H9 (cell line): ENCODE measurements at regions not wholly inside any gene's neighbourhood (a gene's known extent, or its start where the extent isn't known, plus 50 kb on each side); places are given as distances from the start of the nearest gene placed in this dataset.

Source experiments
- DNase-seq: peaks from one replicate; pipeline ENCODE4 v3.0.0-alpha.2; 2017
- H2AFZ ChIP-seq: one replicate; pipeline ENCODE4 v1.6.1; 2013; ENCODE audit warnings: mild to moderate bottlenecking, low read length, control low read depth, moderate library complexity
- H2AK5ac ChIP-seq: 2 replicates; pipeline ENCODE4 v1.6.1; 2013; ENCODE audit warnings: low read length, control low read depth, mixed read lengths; ENCODE audit not compliant: insufficient read length
- H2BK120ac ChIP-seq: one replicate; pipeline ENCODE4 v1.6.1; 2013; ENCODE audit warnings: low read depth, mild to moderate bottlenecking, low read length, control low read depth, inconsistent platforms; ENCODE audit not compliant: poor library complexity, severe bottlenecking
- H2BK12ac ChIP-seq: 2 replicates; pipeline ENCODE4 v1.6.1; 2013; ENCODE audit warnings: low read length, control low read depth, mixed read lengths, low read depth; ENCODE audit not compliant: insufficient read length
- H2BK15ac ChIP-seq: 2 replicates; pipeline ENCODE4 v1.6.1; 2013; ENCODE audit warnings: low read depth, low read length, control low read depth
- H2BK20ac ChIP-seq: one replicate; pipeline ENCODE4 v1.6.1; 2013; ENCODE audit warnings: low read depth, mild to moderate bottlenecking, low read length, control low read depth, inconsistent platforms; ENCODE audit not compliant: poor library complexity, severe bottlenecking
- H2BK5ac ChIP-seq: 2 replicates; pipeline ENCODE4 v1.6.1; 2013; ENCODE audit warnings: low read length, control low read depth, mixed read lengths; ENCODE audit not compliant: insufficient read length
- H3K14ac ChIP-seq: 2 replicates; pipeline ENCODE4 v1.6.1; 2013; ENCODE audit warnings: low read length, control low read depth; ENCODE audit not compliant: insufficient read depth
- H3K18ac ChIP-seq: 2 replicates; pipeline ENCODE4 v1.6.1; 2013; ENCODE audit warnings: low read depth, mild to moderate bottlenecking, mixed read lengths, low read length, control low read depth; ENCODE audit not compliant: insufficient read length
- H3K23ac ChIP-seq: 2 replicates; pipeline ENCODE4 v1.6.1; 2013; ENCODE audit warnings: low read length, control low read depth, mixed read lengths, low read depth; ENCODE audit not compliant: insufficient read length
- H3K23me2 ChIP-seq: 2 replicates; pipeline ENCODE4 v1.6.1; 2013; ENCODE audit warnings: low read depth, mild to moderate bottlenecking, mixed read lengths, low read length, control low read depth; ENCODE audit not compliant: insufficient read length, poor library complexity, severe bottlenecking
- H3K27ac ChIP-seq: 2 replicates; pipeline ENCODE4 v1.5.1; 2013; ENCODE audit warnings: low read length, control low read depth, mixed read lengths, low read depth; ENCODE audit not compliant: insufficient read length
- H3K27me3 ChIP-seq: 2 replicates; pipeline ENCODE4 v1.6.1; 2013; ENCODE audit warnings: low read length, control low read depth, inconsistent platforms; ENCODE audit not compliant: insufficient read depth
- H3K4ac ChIP-seq: 2 replicates; pipeline ENCODE4 v1.6.1; 2013; ENCODE audit warnings: low read depth, mild to moderate bottlenecking, control low read depth, inconsistent platforms, low read length, moderate library complexity
- H3K4me1 ChIP-seq: 2 replicates; pipeline ENCODE4 v1.6.1; 2013; ENCODE audit warnings: low read length, control low read depth, inconsistent platforms; ENCODE audit not compliant: insufficient read depth
- H3K4me2 ChIP-seq: 2 replicates; pipeline ENCODE4 v1.6.1; 2013; ENCODE audit warnings: low read length, control low read depth, mixed read lengths; ENCODE audit not compliant: insufficient read length, insufficient read depth
- H3K56ac ChIP-seq: 2 replicates; pipeline ENCODE4 v1.6.1; 2013; ENCODE audit warnings: low read depth, mild to moderate bottlenecking, mixed read lengths, low read length, control low read depth; ENCODE audit not compliant: insufficient read length
- H3K79me1 ChIP-seq: 2 replicates; pipeline ENCODE4 v1.6.1; 2013; ENCODE audit warnings: low read depth, mild to moderate bottlenecking, moderate library complexity, low read length, control low read depth, inconsistent platforms; ENCODE audit not compliant: insufficient read depth, poor library complexity, severe bottlenecking
- H3K79me2 ChIP-seq: 2 replicates; pipeline ENCODE4 v1.6.1; 2013; ENCODE audit warnings: low read length, control low read depth, inconsistent platforms; ENCODE audit not compliant: insufficient read depth
- H3K9ac ChIP-seq: 2 replicates; pipeline ENCODE4 v1.6.1; 2013; ENCODE audit warnings: low read length, control low read depth, mixed read lengths; ENCODE audit not compliant: insufficient read length; ENCODE audit errors: extremely low read depth
- H3K9me3 ChIP-seq: one replicate; pipeline ENCODE4 v1.6.1; 2013; ENCODE audit warnings: low read depth, low read length, inconsistent platforms; ENCODE audit not compliant: control insufficient read depth
- H3T11ph ChIP-seq: one replicate; pipeline ENCODE4 v1.6.1; 2013; ENCODE audit warnings: mild to moderate bottlenecking, low read length, control low read depth, inconsistent platforms
- H4K20me1 ChIP-seq: one replicate; pipeline ENCODE4 v1.6.1; 2013; ENCODE audit not compliant: control insufficient read depth, insufficient read length, insufficient read depth
- H4K5ac ChIP-seq: 2 replicates; pipeline ENCODE4 v1.6.1; 2013; ENCODE audit warnings: low read depth, mild to moderate bottlenecking, mixed read lengths, low read length, control low read depth; ENCODE audit not compliant: insufficient read length
- H4K8ac ChIP-seq: replicated peaks from 2 replicates; pipeline ENCODE4 v1.6.1; 2013; ENCODE audit warnings: low read length, control low read depth, mixed read lengths, low read depth; ENCODE audit not compliant: insufficient read length
- H4K91ac ChIP-seq: 2 replicates; pipeline ENCODE4 v1.6.1; 2013; ENCODE audit warnings: low read depth, mild to moderate bottlenecking, moderate library complexity, mixed read lengths, low read length, control low read depth; ENCODE audit not compliant: insufficient read length
- H3K27ac Mint-ChIP-seq, 3 experiments: 2 replicates in 2 of 3; 3 replicates in 1 of 3; pipeline ENCODE4 v1.8.0; 2020 to 2021; ENCODE audit warnings: mixed read lengths in 3 of 3, mild to moderate bottlenecking in 1 of 3, moderate library complexity in 1 of 3
- H3K27me3 Mint-ChIP-seq: 2 replicates; pipeline ENCODE4 v1.8.0; 2021; ENCODE audit warnings: low read depth, mild to moderate bottlenecking, moderate library complexity, mixed read lengths
- H3K36me3 Mint-ChIP-seq, 3 experiments: 2 replicates in 2 of 3; 3 replicates in 1 of 3; pipeline ENCODE4 v1.8.0; 2020 to 2021; ENCODE audit warnings: low read depth in 3 of 3, mixed read lengths in 3 of 3; ENCODE audit not compliant: insufficient read depth in 1 of 3
- H3K4me1 Mint-ChIP-seq, 2 experiments: 2 replicates each; pipeline ENCODE4 v1.8.0; 2020; ENCODE audit warnings: mixed read lengths in 2 of 2
- H3K4me3 Mint-ChIP-seq, 2 experiments: 2 replicates in 1 of 2; 3 replicates in 1 of 2; pipeline ENCODE4 v1.8.0; 2020 to 2021; ENCODE audit warnings: mild to moderate bottlenecking in 2 of 2, mixed read lengths in 2 of 2, moderate library complexity in 1 of 2
- H3K9me3 Mint-ChIP-seq, 2 experiments: 2 replicates in 1 of 2; 3 replicates in 1 of 2; pipeline ENCODE4 v1.8.0; 2020; ENCODE audit warnings: mild to moderate bottlenecking in 2 of 2, mixed read lengths in 2 of 2, moderate library complexity in 1 of 2
- CTCF ChIP-seq: fragments of 200-600 bp; sonication (generic); conservative IDR thresholded peaks from 3 replicates; pipeline ENCODE4 v1.8.0; 2021; ENCODE audit warnings: antibody characterized with exemption, mild to moderate bottlenecking
- WGBS: extraction: QIAGEN DNeasy Blood & Tissue Kit; methylation state at CpG from one replicate; pipeline ENCODE4 v1.1.7; 2013; ENCODE audit warnings: missing lambda C conversion rate, low lambda C conversion rate, mixed read lengths; ENCODE audit not compliant: insufficient read length; ENCODE audit errors: extremely low coverage; 5-methylcytosine and 5-hydroxymethylcytosine counted together

GRCh38 chr4:121555315-121556107 is 141.3 kb downstream of the ANXA5 start:
- H3K9me3 Mint-ChIP-seq, result no peaks in the 10 kb centered on the region
- no peaks in the 10 kb centered on the region for H3K23me2 ChIP-seq

More at GRCh38 chr4:121555315-121556107, 141.3 kb downstream of the ANXA5 start:
- Histone ChIP-seq H3K27ac (no peak overlapping the region), H3K4me2 (no peak overlapping the region), H3K79me2 (no peaks in the 10 kb centered on the region), H4K5ac (no peak overlapping the region), H3K4me1 (no peaks in the 10 kb centered on the region), H3K23ac (no peak overlapping the region), H3K4ac (no peak overlapping the region), H2BK15ac (no peak overlapping the region), H2AK5ac (no peak overlapping the region), H2AFZ (no peak overlapping the region), H2BK20ac (no peak overlapping the region), H3K56ac (no peak overlapping the region), H2BK120ac (no peak overlapping the region), H4K8ac (no peak overlapping the region), H2BK5ac (no peak overlapping the region), H4K91ac (no peak overlapping the region), H2BK12ac (no peak overlapping the region), H3K9me3 (no peaks in the 10 kb centered on the region), H3K79me1 (no peaks in the 10 kb centered on the region), H3K27me3 (no peaks in the 10 kb centered on the region), H3T11ph (no peak overlapping the region), H3K9ac (no peak overlapping the region), H3K18ac (no peak overlapping the region), H4K20me1 (no peaks in the 10 kb centered on the region), H3K14ac (no peak overlapping the region)
- WGBS, result no CpG with 5 or more reads among the region's 4 CpGs
- no peak for TF ChIP-seq CTCF
- DNase-seq, result no peak
- H3K27me3 Mint-ChIP-seq, result no peaks in the 10 kb centered on the region; the same call in 1 of the 2 replicates
- H3K4me3 Mint-ChIP-seq, result no peak overlapping the region
- H3K4me1 Mint-ChIP-seq, result peaks cover 0 to 5% of the 10 kb centered on the region in 2 experiments; a peak in 1 of 4 replicates
- no peak overlapping the region; a peak in 1 of 7 replicates for H3K27ac Mint-ChIP-seq
- H3K36me3 Mint-ChIP-seq, result no peaks in the 10 kb centered on the region
